WTC11 (cell line): ENCODE measurements at regions not wholly inside any gene's neighbourhood (a gene's known extent, or its start where the extent isn't known, plus 50 kb on each side); places are given as distances from the start of the nearest gene placed in this dataset.
A peak's percentile ranks its signal among the peaks of the same experiment; 100 is the strongest.
"Not testable (repeated sequence)": the region's sequence is repeated elsewhere in the genome, so short reads cannot be mapped to it uniquely, and the experiment has no call there.

Source experiments
- ATAC-seq: fragments of 200-7000 bp; cut with Tn5 transposase; 2 replicates; pipeline ENCODE4 v1.10.0; 2021; ENCODE audit warnings: mild to moderate bottlenecking, moderate library complexity
- CTCF ChIA-PET: fragments of 300-600 bp; sonication (Branson Sonifier 250); formaldehyde crosslinking; loops from one replicate; lab custom pipeline; 2021; ENCODE audit warnings: antibody characterized with exemption; lab: Charles Lee
- POLR2A ChIA-PET: fragments of 350-600 bp; sonication (Branson Sonifier 250); formaldehyde crosslinking; loops from one replicate; lab custom pipeline; 2021; ENCODE audit warnings: antibody characterized with exemption; lab: Charles Lee
- DNase-seq: peaks from one replicate; pipeline ENCODE4 v3.0.0; 2021; ENCODE audit warnings: low spot score
- H3K27ac Mint-ChIP-seq: 2 replicates; pipeline ENCODE4 v1.8.0; 2021; ENCODE audit warnings: mixed read lengths
- H3K27me3 Mint-ChIP-seq: 2 replicates; pipeline ENCODE4 v1.8.0; 2021; ENCODE audit warnings: low read depth, mild to moderate bottlenecking, moderate library complexity, mixed read lengths
- H3K36me3 Mint-ChIP-seq: 2 replicates; pipeline ENCODE4 v1.8.0; 2021; ENCODE audit warnings: mixed read lengths
- H3K4me1 Mint-ChIP-seq: 2 replicates; pipeline ENCODE4 v1.8.0; 2022; ENCODE audit warnings: mixed read lengths
- H3K4me3 Mint-ChIP-seq: 2 replicates; pipeline ENCODE4 v1.8.0; 2021; ENCODE audit warnings: mild to moderate bottlenecking, moderate library complexity, mixed read lengths
- H3K9me3 Mint-ChIP-seq: 2 replicates; pipeline ENCODE4 v1.8.0; 2021; ENCODE audit warnings: mixed read lengths

DNA sequence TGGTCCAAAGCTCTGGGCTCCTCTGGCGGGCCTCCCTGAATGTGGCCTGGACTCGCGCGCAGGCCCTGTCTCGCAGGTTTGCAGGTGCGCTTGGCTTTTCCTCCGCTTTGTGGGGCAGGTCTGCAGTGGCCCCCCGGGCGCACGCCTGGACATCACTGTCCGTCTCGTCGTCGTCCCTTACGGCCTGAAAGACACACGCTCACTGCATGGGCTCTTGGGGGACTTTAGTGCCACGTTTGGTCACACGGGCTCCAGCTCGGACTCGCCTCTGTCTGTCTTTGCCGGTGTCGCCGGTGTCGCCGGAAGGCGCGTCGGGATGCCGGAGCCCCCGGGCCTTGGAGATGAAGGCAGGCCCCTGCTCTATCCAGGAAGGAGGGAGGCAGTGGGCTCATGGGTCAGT, 1419.9 kb upstream of the PCDH10 start:
- DNase-seq, ATAC-seq, CTCF ChIA-PET: not testable (repeated sequence)

DNA sequence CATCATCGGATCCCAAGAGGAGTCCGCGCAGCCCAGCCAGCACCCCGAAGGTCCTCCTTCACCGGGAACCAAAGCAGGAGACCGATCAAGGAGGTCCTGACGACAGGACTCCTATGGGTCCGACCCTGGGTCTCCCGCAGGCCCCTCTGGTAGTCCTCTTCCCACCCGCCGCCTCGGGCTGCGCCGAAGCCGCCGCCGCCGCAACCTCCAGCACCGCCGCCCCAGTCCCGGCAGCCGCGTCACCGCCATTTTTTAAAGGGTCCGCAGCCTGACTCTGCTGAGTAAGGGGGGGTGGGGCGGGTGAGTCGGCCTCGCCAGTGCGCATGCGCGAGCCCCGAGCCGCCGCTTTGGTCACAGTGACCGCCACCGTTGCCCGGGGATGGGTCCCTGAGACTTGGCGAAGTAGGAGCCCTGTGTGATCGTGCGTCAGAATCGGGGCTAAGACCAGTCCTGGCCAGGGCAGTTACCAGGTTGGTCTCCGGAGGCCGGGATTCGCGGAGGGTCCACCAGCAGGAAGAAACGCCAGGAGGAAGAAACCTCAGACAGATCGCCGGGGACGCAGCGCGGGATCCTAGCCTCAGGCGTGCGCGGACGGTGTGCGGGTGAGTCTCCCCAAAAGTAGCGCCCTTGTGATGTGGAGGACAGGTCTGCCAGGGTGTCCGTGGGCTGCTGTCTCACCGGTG, 1419.2 kb upstream of the PCDH10 start:
- H3K27ac Mint-ChIP-seq, POLR2A ChIA-PET, H3K4me1 Mint-ChIP-seq, CTCF ChIA-PET, DNase-seq, H3K9me3 Mint-ChIP-seq, ATAC-seq, H3K36me3 Mint-ChIP-seq, H3K27me3 Mint-ChIP-seq, H3K4me3 Mint-ChIP-seq: not testable (repeated sequence)

More for the DNA sequence above, 1419.9 kb upstream of the PCDH10 start:
- H3K27ac Mint-ChIP-seq, H3K9me3 Mint-ChIP-seq, H3K27me3 Mint-ChIP-seq, H3K4me1 Mint-ChIP-seq, POLR2A ChIA-PET, H3K4me3 Mint-ChIP-seq, H3K36me3 Mint-ChIP-seq: not testable (repeated sequence)

- H3K27me3 Mint-ChIP-seq, H3K9me3 Mint-ChIP-seq, ATAC-seq, H3K27ac Mint-ChIP-seq, DNase-seq, H3K4me1 Mint-ChIP-seq, H3K36me3 Mint-ChIP-seq, POLR2A ChIA-PET, H3K4me3 Mint-ChIP-seq, CTCF ChIA-PET: not testable (repeated sequence)
Measured at GRCh38 chr4:131730574-131730973, 1418.5 kb upstream of the PCDH10 start.

- H3K9me3 Mint-ChIP-seq, ATAC-seq, H3K36me3 Mint-ChIP-seq, POLR2A ChIA-PET, H3K27me3 Mint-ChIP-seq, DNase-seq, H3K4me1 Mint-ChIP-seq, H3K27ac Mint-ChIP-seq, CTCF ChIA-PET, H3K4me3 Mint-ChIP-seq: not testable (repeated sequence)
Measured at GRCh38 chr4:131732034-131732630, 1417.0 kb upstream of the PCDH10 start.

- H3K27me3 Mint-ChIP-seq, H3K4me3 Mint-ChIP-seq, ATAC-seq, H3K36me3 Mint-ChIP-seq, H3K27ac Mint-ChIP-seq, H3K4me1 Mint-ChIP-seq, H3K9me3 Mint-ChIP-seq, POLR2A ChIA-PET, DNase-seq, CTCF ChIA-PET: not testable (repeated sequence)
Measured at GRCh38 chr4:131734321-131734720, 1414.8 kb upstream of the PCDH10 start.

GRCh38 chr4:131734851-131735385, 1414.2 kb upstream of the PCDH10 start:
- H3K27me3 Mint-ChIP-seq, H3K4me1 Mint-ChIP-seq, H3K36me3 Mint-ChIP-seq, ATAC-seq, POLR2A ChIA-PET, H3K4me3 Mint-ChIP-seq, H3K9me3 Mint-ChIP-seq, H3K27ac Mint-ChIP-seq, CTCF ChIA-PET: not testable (repeated sequence)
- DNase-seq: peak; percentile 22

DNA sequence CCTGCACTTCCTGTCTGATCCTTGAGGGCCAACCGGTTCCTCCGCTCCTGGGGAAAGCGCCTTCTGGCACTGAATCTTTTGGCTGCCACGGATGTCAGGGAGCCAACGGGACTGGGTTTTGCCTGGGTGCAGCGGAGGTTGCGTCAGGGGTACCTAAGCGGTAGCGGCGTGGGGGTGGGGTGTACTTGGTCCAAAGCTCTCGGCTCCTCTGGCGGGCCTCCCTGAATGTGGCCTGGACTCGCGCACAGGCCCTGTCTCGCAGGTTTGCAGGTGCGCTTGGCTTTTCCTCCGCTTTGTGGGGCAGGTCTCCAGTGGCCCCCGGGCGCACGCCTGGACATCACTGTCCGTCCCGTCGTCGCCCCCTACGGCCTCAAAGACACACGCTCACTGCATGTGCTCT, 1410.1 kb upstream of the PCDH10 start:
- ATAC-seq, H3K36me3 Mint-ChIP-seq, H3K9me3 Mint-ChIP-seq, H3K27ac Mint-ChIP-seq, DNase-seq, H3K4me3 Mint-ChIP-seq, H3K27me3 Mint-ChIP-seq, CTCF ChIA-PET, POLR2A ChIA-PET, H3K4me1 Mint-ChIP-seq: not testable (repeated sequence)

DNA sequence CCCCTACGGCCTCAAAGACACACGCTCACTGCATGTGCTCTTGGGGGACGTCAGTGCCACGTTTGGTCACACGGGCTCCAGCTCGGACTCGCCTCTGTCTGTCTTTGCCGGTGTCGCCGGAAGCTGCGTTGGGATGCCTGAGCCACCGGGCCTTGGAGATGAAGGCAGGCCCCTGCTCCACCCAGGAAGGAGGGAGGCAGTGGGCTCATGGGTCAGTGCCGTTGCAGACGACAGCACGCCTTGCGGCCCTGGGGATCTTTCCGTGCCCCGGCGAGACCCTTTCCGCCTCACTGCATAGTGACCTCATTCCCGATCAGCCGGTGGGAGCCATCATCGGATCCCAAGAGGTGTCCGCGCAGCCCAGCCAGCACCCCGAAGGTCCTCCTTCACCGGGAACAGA, 1407.3 kb upstream of the PCDH10 start:
- H3K27me3 Mint-ChIP-seq, H3K27ac Mint-ChIP-seq, H3K4me3 Mint-ChIP-seq, H3K36me3 Mint-ChIP-seq, POLR2A ChIA-PET, H3K4me1 Mint-ChIP-seq, ATAC-seq, CTCF ChIA-PET, H3K9me3 Mint-ChIP-seq, DNase-seq: not testable (repeated sequence)

DNA sequence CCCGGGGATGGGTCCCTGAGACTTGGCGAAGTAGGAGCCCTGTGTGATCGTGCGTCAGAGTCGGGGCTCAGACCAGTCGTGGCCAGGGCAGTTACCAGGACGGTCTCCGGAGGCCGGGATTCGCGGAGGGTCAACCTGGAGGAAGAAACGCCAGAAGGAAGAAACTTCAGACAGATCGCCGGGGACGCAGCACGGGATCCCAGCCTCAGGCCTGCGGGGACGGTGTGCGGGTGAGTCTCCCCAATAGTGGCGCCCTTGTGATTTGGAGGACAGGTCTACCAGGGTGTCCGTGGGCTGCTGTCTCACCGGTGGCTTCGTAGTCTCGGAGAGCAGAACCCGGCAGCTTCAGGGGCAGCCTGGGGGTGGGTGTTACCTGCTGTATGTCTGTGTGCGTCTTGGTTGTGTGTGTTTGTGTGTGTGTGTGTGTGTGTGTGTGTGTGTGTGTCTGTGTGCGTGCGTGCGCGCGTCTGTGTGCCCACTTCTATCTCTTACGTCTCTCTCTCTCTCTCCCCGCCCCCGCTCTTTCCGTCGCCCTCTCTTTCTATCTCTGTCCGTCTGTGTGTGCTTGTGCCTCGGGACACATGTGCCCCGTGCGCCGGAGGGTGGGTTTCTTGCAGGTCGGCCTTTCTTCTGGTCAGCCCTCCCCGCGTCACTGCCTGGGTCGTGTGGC, 1406.4 kb upstream of the PCDH10 start:
- H3K27ac Mint-ChIP-seq, ATAC-seq, H3K36me3 Mint-ChIP-seq, CTCF ChIA-PET, DNase-seq, H3K9me3 Mint-ChIP-seq, POLR2A ChIA-PET, H3K4me3 Mint-ChIP-seq, H3K27me3 Mint-ChIP-seq, H3K4me1 Mint-ChIP-seq: not testable (repeated sequence)

DNA sequence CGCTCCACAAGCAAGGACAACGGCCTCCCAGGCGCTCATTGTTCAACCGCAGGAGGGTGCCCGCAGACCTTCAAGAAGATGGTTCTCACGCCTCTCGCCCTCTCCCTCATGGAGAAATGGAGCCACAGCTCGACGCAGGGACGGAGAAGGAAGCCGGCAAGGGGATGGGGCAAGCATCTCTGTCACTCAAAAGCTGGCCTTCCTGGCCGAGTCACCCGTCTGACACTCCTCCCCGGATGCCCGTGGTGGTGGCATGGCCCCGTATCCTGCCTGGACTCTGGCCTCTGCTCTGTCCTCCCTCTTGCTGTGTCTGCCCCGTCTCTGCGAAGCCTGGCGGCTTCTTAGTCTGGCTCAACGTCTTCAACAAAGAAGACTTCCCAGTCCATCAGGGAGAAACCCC, 1405.7 kb upstream of the PCDH10 start:
- H3K27ac Mint-ChIP-seq, H3K36me3 Mint-ChIP-seq, H3K4me1 Mint-ChIP-seq, DNase-seq, H3K4me3 Mint-ChIP-seq, CTCF ChIA-PET, POLR2A ChIA-PET, H3K9me3 Mint-ChIP-seq, H3K27me3 Mint-ChIP-seq, ATAC-seq: not testable (repeated sequence)

DNA sequence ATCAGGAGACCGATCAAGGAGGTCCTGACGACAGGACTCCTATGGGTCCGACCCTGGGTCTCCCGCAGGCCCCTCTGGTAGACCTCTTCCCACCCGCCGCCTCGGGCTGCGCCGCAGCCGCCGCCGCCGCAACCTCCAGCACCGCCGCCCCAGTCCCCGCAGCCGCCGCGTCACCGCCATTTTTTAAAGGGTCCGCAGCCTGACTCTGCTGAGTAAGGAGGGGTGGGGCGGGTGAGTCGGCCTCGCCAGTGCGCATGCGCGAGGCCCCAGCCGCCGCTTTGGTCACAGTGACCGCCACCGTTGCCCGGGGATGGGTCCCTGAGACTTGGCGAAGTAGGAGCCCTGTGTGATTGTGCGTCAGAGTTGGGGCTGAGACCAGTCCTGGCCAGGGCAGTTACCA, 1401.9 kb upstream of the PCDH10 start:
- H3K9me3 Mint-ChIP-seq, H3K27ac Mint-ChIP-seq, ATAC-seq, DNase-seq, H3K4me3 Mint-ChIP-seq, H3K36me3 Mint-ChIP-seq, CTCF ChIA-PET, H3K4me1 Mint-ChIP-seq, POLR2A ChIA-PET, H3K27me3 Mint-ChIP-seq: not testable (repeated sequence)

GRCh38 chr4:131749224-131749623, 1399.9 kb upstream of the PCDH10 start:
- POLR2A ChIA-PET, H3K36me3 Mint-ChIP-seq: not testable (repeated sequence)

More at GRCh38 chr4:131749224-131749623, 1399.9 kb upstream of the PCDH10 start:
- DNase-seq, CTCF ChIA-PET, H3K4me3 Mint-ChIP-seq, H3K9me3 Mint-ChIP-seq, H3K27ac Mint-ChIP-seq, H3K4me1 Mint-ChIP-seq, ATAC-seq, H3K27me3 Mint-ChIP-seq: not testable (repeated sequence)
